NOMO-1 (cell line): ENCODE measurements at regions not wholly inside any gene's neighbourhood (a gene's known extent, or its start where the extent isn't known, plus 50 kb on each side); places are given as distances from the start of the nearest gene placed in this dataset.
A peak's percentile ranks its signal among the peaks of the same experiment; 100 is the strongest.
"Not testable (repeated sequence)": the region's sequence is repeated elsewhere in the genome, so short reads cannot be mapped to it uniquely, and the experiment has no call there.

Source experiments
- DNase-seq, 2 experiments: peaks; one replicate each; lab custom pipeline; 2025; ENCODE audit not compliant: unreplicated experiment in 2 of 2; lab: John Stamatoyannopoulos, UW

DNA sequence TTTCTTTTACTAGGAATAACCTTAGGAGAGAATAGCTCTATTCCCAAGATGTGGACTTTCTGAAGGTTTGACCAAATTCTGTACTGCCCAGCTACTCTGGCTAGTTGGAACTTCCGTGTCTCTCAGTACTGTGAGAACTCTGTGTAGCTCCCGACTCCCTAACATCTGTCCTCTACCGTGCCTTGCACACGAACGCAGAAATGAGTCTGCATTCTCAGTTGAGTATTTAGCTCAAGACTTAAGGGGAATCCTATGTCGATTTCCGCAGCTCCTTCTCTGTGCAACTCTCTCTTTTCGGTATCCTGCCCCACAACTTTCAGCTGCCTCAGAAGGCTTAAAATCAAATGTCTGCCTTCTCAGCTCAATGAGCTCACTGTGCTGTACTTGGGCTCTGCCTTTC lies 86.7 kb upstream of the EPHB3 start:
- no peak for DNase-seq

DNA sequence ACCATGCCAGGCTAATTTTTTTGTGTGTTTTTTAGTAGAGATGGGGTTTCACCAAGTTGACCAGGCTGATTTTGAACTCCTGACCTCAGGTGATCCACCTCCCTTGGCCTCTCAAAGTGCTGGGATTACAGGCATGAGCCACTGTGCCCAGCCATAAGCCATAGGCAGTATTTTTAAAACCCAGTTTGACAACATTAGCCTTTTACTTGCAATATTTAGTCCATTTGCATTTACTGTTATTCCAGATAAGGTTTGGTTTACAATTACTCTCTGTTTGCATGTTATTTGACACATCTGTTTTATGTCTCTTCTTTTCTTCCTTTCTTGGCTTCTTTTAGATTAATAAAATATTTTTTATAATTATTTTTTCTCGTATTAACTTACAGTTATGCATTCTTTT lies 83.6 kb upstream of the EPHB3 start:
- DNase-seq: no peak

DNA sequence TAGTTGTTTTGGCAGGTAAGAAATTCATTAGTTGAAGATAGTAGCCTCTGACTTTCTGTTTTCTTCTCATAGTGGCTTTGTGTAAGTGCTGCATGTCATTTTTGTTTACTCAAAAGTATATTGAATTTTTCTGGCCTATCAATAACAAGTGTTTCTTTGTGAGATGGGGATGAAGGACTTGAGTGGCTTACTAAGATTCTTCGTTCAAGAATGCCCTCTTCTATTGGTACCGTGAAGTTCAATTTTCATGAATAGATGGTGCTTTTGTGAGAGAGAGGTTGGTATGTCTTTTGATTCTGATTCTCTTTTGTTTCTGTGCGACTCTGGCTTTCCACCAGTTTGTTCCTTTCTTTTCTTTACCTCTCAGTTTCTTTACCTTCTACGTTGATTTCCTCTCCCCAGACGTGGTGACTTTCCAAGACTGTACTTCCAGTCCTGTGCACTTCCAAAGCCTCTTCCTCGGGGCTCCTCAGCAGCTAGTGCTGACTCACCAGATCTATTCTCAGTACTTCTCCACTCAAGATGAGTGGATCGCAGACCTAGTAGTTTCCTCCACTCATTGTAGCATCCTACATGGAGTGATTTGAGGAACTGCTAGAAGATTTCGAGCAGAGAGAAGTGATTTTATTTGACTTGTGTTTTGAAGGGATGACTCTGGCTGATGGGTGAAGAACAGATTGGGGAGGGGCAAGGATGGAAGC lies 82.0 kb upstream of the EPHB3 start:
- peak in 1 of 2 experiments; percentile 40 for DNase-seq

DNA sequence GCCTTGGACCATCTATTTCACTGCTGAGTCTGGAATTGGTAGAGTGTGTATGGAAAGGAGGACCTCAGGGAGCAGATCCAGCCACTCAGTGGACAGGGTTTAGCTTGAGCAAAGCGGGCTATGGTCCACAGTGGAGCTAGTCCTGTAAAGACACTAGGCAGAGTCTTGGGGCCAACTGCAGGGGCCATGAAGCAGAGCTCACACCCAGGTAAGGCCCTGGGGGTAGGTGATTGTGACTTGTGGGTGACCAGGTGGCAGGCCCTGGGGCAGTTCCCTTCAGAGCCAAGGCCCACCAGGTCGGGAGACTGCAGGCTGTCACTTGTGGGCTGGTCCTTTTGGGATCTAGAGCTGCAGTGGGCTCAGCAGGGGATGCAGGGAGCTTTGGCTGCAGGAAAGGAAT lies 80.8 kb upstream of the EPHB3 start:
- no peak for DNase-seq

DNA sequence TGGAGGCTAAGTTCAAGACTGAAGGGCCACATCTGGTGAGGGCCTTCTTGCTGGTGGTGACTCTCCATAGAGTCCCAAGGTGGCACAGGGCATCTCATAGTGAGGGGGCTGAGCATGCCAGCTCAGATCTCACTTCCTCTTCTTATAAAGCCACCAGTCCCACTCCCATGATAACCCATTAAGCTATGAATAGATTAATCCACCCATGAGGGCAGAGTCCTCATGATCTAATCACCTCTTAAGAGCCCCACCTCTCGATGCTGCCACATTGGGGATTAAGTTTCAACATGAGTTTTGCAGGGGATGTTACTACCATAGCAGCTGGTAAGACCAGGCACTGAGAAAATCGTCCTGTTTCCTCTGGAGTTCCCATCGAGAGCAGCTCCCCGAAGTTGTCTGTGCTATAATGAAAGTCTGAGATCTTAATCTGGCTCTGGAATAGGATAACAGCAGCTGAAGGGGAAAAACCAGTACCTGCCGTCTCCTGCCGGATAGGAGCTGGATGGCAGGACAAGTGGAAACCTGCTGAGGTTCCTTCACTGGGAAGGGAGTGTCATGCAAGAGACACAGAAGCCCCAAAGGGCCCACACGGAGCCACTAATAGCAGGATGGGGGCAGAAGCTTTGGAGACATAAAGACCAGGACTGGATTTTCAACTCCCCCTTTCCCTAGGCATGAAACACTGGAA lies 79.5 kb upstream of the EPHB3 start:
- DNase-seq: no peak

DNA sequence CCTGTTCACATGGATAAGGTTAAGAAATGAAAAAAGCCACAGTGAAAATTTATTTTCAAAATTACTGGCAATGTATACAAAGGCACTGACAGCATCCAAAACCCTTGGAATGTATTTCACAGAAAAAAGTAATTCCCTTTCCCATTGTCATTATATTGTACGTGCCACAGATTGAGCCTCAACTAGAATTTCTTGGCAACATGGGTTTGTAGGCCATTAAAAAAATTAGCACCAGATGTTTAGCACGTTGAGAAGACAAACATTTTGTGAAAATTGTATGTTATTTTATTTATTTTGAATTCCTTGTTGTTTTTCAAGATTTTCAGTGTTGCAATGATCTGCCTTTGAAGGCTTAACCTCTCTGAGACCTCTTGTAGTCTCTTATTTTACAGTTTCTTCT lies 76.3 kb upstream of the EPHB3 start:
- DNase-seq: no peak

DNA sequence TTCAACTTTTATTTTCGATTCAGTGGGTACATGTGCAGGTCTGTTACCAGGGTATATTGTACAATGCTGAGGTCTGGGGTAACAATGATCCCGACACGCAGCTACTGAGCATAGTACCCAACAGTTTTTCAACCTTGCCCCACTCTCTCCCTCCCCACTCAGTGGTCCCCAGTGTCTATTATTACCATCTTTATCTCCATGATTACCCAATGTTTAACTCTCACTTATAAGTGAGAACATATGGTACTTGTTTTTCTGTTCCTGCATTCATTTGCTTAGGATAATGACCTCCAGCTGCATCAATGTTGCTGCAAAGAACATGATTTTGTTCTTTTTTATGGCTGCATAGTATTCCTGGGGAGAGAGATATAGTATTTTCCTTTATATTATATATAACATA lies 75.7 kb upstream of the EPHB3 start:
- DNase-seq: no peak

DNA sequence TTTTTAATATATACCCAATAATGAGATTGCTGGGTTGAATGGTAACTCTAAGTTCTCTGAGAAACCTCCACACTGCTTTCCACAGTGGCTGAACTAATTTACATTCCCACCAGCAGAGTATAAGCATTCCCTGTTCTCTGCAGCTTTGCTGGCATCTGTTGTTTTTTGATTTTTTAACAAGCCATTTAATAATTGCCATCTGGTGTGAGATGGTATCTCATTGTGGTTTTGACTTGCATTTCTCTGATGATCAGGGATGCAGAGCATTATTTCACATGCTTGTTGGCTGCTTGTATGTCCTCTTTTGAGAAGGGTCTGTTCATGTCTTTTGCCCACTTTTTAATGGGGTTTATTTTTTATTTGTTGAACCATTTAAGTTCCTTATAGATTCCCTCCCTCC lies 75.0 kb upstream of the EPHB3 start:
- DNase-seq: no peak

DNA sequence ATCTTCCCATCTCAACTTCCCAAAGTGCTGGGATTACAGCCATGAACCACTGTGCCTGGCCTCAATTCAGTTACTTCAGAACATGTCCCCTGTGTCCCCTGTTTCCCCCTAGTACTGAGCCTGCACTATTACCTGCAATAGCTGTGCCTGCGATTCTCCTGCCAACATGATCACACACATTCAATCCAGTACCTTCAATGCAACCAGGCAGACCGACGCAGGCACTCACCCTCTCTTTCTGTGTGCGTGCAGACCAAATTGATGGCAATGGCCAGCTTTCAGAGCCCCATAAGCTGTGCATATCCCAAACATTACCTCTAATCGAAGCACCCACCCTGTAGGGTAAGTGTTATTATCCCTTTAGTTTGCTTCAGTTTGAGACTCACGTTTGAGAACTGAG lies 73.0 kb upstream of the EPHB3 start:
- no peak for DNase-seq

DNA sequence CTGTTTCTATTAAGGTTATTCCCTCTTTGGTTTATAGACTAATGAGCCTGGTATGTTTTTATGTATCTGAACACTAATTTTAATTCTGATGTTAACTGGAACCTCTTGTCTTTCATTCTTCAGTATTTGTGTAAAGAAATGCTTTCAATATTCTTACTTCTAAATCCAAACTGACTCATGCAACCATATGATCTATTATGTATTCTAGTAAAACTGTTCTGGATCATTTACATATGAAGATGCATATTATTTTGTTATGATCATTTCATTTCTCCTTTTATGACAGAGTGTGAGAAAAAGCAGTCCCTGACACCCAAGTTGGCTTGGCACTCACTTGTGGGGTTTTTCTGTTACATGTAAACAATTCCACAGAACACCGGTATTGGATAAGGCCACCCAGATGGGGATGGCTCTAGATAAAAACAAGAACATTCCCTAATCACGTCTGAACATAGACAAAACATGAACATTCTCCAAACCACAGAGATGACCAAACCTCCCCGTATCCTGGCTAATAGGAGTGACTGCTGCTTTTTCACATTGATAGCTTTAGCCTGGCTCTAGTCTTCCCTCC lies 72.2 kb upstream of the EPHB3 start:
- DNase-seq: no peak

DNA sequence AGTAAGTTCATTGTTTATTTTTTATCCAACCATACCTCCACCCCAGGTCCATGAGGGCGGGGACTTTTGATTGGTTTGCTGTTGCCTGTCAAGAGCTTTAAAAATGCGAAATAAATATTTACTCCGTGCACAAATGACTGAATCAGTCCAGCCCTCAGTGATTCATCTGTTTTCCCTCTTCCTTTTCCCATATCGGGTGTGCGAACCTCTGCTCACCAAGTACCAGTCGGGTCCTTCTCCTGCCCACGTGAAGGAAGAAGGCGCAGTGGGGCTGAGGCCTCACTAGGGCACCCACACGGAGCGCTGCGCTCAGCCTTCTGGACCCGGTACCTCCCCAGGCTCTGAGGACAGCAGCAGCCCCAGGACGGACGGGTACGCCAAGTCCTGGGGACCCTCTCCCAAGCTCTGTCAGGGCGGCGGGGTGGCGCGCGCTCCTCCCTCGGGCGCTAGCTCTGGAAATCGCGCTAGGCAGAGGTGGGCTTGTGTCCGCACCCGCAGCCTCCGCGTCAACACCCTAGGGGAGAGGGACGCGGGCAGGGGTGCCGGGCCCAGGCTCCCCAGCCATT lies 70.5 kb upstream of the EPHB3 start:
- no peak for DNase-seq

DNA sequence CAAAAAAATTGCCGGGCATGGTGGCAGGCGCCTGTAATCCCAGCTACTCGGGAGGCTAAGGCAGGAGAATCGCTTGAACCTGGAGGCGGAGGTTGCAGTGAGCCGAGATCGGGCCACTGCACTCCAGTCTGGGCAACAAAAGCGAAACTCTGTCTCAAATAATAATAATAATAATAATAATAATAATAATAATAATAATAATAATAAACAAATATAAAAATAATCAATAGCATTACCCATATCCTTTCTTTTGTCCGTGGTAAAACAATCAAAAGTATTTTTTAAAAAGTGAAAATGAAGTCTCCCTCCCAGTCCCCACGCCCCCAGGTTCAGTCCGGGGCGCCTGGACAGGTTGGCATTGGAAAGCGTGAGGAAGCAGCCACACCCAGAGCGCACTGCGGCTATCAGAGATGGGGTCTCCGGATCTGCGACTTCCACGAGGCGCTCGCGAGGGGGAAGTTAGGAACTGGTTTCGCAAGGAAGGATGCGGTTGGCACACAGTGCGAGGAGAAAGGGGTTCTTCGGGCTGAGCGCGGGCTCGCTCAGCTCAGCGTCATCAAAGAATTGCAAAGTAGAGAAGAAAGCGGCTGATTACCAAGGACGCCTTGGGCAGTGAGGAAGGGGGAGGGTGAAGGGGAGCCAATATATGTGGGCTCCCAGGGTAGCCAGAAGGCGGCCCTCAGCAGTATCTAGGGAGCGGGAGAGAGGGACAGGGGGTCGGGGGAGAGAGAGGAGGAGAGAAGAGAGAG lies 69.5 kb upstream of the EPHB3 start:
- peak; percentile 87 to 95 for DNase-seq

DNA sequence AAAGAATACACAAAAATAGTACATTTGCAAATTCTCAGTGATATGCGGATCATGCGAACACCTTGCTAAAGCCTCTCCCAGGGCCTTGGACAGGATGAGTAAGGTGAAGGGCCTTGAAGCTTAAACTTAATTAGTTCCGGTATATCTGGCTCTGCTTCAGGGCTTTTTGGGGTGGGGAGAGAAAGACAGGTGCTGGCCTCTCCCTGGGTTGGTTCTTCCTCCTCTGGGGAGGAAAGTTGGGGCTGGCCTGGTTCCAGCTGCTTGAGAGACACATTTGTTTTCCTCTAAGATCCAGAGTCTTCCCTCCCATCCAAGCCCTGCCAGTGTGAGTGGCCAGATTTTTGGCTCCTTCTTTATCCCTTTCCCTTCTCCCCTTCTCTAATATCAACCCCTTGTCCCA lies 64.7 kb upstream of the EPHB3 start:
- no peak for DNase-seq

DNA sequence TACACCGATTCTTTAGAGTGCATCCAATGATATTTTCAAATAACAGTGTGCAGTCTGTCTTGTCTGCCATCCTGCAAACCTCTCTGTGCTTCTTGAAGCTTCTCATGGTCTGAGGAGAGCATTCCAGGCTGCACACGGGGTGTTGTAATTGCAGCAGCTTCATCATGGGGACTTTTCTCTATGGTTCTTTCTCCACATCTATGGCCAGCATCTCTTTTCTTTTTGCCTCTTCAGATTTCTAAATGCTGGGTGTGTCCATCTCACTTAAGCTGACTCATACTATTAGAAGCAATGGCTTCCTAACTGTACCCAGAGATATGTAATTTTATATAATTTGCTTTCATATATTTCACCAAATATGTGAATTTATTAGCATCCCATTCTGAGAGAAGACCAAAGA lies 63.8 kb upstream of the EPHB3 start:
- no peak for DNase-seq

DNA sequence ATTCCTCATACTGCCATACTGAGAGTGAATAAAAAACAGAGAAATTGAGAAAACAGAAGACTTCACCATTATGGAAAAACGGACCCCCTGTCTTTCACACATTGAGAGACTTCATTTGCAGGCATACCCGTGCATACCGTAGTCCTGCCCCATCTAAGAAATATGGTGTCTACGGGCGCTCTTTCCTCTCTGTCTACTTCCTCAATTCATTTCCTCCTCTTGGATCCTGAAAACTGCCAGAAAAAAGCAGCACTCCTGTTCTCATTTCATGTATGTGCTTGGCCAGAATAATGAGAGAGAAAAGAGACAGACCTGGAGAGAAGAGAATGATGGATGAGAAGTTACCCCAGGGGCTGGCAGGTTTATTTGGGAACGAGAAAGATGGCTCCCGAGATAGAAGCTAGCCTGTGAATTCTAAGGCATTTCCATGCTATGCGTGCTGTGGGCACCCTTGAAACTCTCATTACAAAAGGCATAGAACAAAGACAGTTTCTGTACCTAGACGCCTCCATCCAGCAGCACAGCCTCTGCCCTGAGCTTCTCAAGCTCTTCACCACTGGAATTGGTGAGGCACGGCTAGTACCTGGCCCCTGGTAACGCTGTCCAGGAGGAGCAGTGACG lies 62.5 kb upstream of the EPHB3 start:
- DNase-seq: peak; percentile 69 to 74

DNA sequence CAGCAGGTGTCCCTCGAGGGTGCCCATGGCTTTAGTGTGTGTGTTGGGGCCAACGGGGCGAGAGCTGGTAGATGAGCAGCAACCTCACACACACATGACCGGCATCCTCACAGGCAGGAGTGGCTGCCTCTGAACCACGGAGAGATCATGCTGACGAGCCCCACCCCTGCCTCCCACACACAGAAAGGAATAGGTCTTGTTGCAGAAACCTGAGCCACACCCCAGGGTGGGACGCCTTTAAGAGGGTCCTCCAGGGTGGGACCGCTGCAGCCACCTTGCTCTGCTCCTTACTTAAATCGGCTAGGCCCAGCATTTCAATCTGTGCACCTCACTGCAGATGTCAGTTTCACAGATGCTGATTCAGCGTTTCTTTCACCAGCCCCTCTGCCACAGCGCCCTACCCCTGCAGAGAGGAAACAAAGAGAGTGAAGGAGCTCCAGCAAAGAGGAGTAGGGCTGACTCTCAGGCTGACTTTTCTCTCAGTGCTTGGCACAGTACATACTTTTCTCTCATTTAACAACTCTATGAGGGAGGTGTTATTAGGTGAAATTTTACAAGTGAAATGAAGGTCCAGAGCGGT lies 61.2 kb upstream of the EPHB3 start:
- no peak for DNase-seq

DNA sequence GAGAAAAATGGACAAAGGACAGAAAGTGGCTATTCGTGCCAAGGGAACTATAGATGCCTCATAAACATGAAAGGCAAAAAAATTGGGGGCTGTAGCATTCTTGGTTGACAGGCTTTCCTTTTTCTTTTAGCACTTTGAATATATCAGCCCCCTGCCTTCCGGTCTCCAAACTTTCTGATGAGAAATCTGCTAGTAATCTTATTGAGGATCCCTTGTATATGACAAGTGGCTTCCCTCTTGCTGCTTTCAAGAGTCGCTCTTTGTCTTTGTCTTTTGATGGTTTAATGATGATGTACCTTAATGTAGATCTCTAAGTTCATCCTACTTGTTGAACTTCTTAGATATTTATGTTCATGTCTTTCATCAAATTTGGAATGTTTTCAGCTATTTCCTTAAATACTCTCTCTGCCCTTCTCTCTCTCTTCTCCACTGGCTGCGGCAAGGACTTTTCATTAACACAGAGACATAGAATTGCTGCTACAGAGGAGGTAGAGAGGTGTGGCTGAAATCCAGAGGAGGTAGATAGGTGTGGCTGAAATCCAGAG lies 59.4 kb upstream of the EPHB3 start:
- no peak for DNase-seq

DNA sequence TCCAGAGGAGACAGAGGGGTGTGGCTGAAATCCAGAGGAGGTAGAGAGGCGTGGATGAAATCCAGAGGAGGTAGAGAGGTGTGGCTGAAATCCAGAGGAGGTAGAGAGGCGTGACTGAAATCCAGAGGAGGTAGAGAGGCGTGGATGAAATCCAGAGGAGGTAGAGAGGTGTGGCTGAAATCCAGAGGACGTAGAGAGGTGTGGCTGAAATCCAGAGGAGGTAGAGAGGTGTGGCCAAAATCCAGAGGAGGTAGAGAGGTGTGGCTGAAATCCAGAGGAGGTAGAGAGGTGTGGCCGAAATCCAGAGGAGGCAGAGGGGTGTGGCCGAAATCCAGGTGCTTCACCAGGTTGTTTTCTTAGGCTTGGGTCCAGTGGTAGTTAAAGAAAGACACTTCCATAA lies 58.7 kb upstream of the EPHB3 start:
- DNase-seq: not testable (repeated sequence)

DNA sequence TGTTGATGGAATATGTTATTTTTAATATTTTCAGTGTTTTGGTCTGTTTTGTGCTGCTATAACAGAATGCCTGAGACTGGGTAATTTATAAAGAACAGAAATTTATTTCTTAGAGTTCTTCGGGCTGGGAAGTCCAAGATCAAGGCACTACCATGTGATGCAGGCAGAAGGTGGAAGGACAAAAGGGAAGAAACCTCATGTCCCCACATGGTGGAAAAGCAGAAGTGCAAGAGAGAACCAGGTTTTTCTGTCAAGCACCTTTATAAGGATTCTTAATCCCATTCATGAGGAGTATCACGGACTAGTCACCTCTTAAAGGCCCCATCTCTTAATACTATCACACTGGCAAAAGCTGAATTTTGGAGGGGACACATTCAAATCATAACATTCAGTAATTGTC lies 57.9 kb upstream of the EPHB3 start:
- no peak for DNase-seq
